DND-41 (cell line): ENCODE measurements at regions not wholly inside any gene's neighbourhood (a gene's known extent, or its start where the extent isn't known, plus 50 kb on each side); places are given as distances from the start of the nearest gene placed in this dataset.

Source experiments
- ATAC-seq: fragments of 200-7000 bp; cut with Tn5 transposase; 3 replicates; pipeline ENCODE4 v1.9.1; 2021; ENCODE audit warnings: low read depth; ENCODE audit not compliant: insufficient read depth
- DNase-seq: peaks from one replicate; pipeline ENCODE4 v3.0.0-alpha.2; 2020
- H2AFZ ChIP-seq: 2 replicates; pipeline ENCODE4 v1.6.0; 2012; ENCODE audit warnings: low read depth, low read length
- H3K27ac ChIP-seq: 2 replicates; pipeline ENCODE4 v1.5.1; 2012; ENCODE audit warnings: low read length, inconsistent platforms
- H3K27me3 ChIP-seq: fragments of 200-600 bp; sonication (generic); 2 replicates; pipeline ENCODE4 v1.6.0; 2012; ENCODE audit warnings: low read length, mild to moderate bottlenecking, inconsistent platforms; ENCODE audit not compliant: insufficient read depth, poor library complexity
- H3K36me3 ChIP-seq: 2 replicates; pipeline ENCODE4 v1.5.1; 2012; ENCODE audit warnings: low read length, inconsistent platforms; ENCODE audit not compliant: insufficient read depth
- H3K4me1 ChIP-seq: 2 replicates; pipeline ENCODE4 v1.5.1; 2012; ENCODE audit warnings: mild to moderate bottlenecking, low read length; ENCODE audit not compliant: insufficient read depth
- H3K4me2 ChIP-seq: 2 replicates; pipeline ENCODE4 v1.6.0; 2012; ENCODE audit warnings: mild to moderate bottlenecking, moderate library complexity, low read length, inconsistent platforms; ENCODE audit not compliant: insufficient read depth
- H3K4me3 ChIP-seq, 2 experiments: fragments of 200-600 bp in 1 of 2; shearing (Covaris generic) in 1 of 2; 2 replicates each; pipeline ENCODE4 v1.5.1; 2012 to 2016; ENCODE audit warnings: inconsistent platforms in 2 of 2, low read length in 2 of 2, mild to moderate bottlenecking in 2 of 2, low read depth in 1 of 2, moderate library complexity in 1 of 2
- H3K79me2 ChIP-seq: 2 replicates; pipeline ENCODE4 v1.6.0; 2012; ENCODE audit warnings: low read length, inconsistent platforms; ENCODE audit not compliant: insufficient read depth
- H3K9ac ChIP-seq: 2 replicates; pipeline ENCODE4 v1.6.0; 2012; ENCODE audit warnings: low read depth, mild to moderate bottlenecking, inconsistent platforms, low read length, moderate library complexity
- H3K9me3 ChIP-seq: 2 replicates; pipeline ENCODE4 v1.5.1; 2012; ENCODE audit warnings: low read length, moderate library complexity, mild to moderate bottlenecking, inconsistent platforms; ENCODE audit not compliant: insufficient read depth, severe bottlenecking
- H4K20me1 ChIP-seq: 2 replicates; pipeline ENCODE4 v1.6.0; 2012; ENCODE audit warnings: low read length; ENCODE audit not compliant: insufficient read depth
- CTCF ChIP-seq: IDR thresholded peaks from 2 replicates; pipeline ENCODE4 v1.5.1; 2012; ENCODE audit warnings: borderline replicate concordance, low read length, moderate library complexity, mild to moderate bottlenecking; ENCODE audit not compliant: poor library complexity, severe bottlenecking; ENCODE audit errors: extremely low read depth
- EZH2 ChIP-seq: IDR thresholded peaks from 3 replicates; pipeline ENCODE4 v1.6.1; 2012; ENCODE audit warnings: borderline replicate concordance, low read depth, mild to moderate bottlenecking, moderate library complexity, low read length, inconsistent platforms; ENCODE audit not compliant: severe bottlenecking

- H4K20me1 ChIP-seq: no peaks in the 10 kb centered on the region
- H3K27ac ChIP-seq: no peak overlapping the region
- no peak for TF ChIP-seq CTCF
- TF ChIP-seq EZH2: no peak
- H3K4me1 ChIP-seq: no peaks in the 10 kb centered on the region
- ATAC-seq: no peak
- H3K27me3 ChIP-seq: no peaks in the 10 kb centered on the region
- DNase-seq: no peak
- no peaks in the 10 kb centered on the region for H3K79me2 ChIP-seq
- H3K4me3 ChIP-seq: no peak overlapping the region
- no peak overlapping the region for H3K4me2 ChIP-seq
- H3K9ac ChIP-seq: no peak overlapping the region
- no peak overlapping the region for H2AFZ ChIP-seq
- no peaks in the 10 kb centered on the region for H3K9me3 ChIP-seq
- no peaks in the 10 kb centered on the region for H3K36me3 ChIP-seq
These were observed 478.8 kb downstream of the NEBL start for GRCh38 chr10:20418286-20418685.

DNA sequence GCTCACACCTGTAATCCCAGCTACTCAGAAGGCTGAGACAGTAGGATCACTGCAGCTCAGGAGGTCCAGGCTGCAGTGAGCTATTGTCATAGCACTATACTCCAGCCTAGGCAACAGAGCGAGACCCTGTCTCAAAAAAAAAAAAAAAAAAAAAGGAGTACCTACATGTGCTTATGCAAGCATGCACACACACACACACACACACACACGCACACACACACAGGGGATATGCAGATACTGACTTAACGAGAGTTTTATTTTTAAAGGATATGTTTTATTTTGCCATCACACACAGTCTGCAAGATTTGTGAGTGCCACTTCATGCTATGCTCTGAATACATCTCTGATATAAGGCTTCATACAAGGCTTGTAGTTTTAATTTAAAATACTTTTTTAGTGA lies 479.3 kb downstream of the NEBL start:
- ATAC-seq (no peak), DNase-seq (no peak)
- Histone ChIP-seq H3K27ac (no peak overlapping the region), H2AFZ (no peak overlapping the region), H3K9me3 (no peaks in the 10 kb centered on the region), H4K20me1 (no peaks in the 10 kb centered on the region), H3K4me3 (no peak overlapping the region), H3K9ac (no peak overlapping the region), H3K4me2 (no peak overlapping the region), H3K36me3 (no peaks in the 10 kb centered on the region), H3K4me1 (no peaks in the 10 kb centered on the region), H3K79me2 (no peaks in the 10 kb centered on the region), H3K27me3 (no peaks in the 10 kb centered on the region)
- TF ChIP-seq CTCF (no peak), EZH2 (no peak)

GRCh38 chr10:20415684-20416083 lies 481.4 kb downstream of the NEBL start:
- Histone ChIP-seq H3K4me3 (no peak overlapping the region), H3K79me2 (no peaks in the 10 kb centered on the region), H3K27me3 (no peaks in the 10 kb centered on the region), H3K36me3 (no peaks in the 10 kb centered on the region), H3K9ac (no peak overlapping the region), H3K9me3 (no peaks in the 10 kb centered on the region), H3K4me1 (no peaks in the 10 kb centered on the region), H2AFZ (no peak overlapping the region), H3K27ac (no peak overlapping the region), H4K20me1 (no peaks in the 10 kb centered on the region), H3K4me2 (no peak overlapping the region)
- DNase-seq (no peak), ATAC-seq (no peak)
- no peak for TF ChIP-seq CTCF
- TF ChIP-seq EZH2: no peak

GRCh38 chr10:20407357-20407756 lies 489.8 kb downstream of the NEBL start:
- no peak overlapping the region for H3K4me2 ChIP-seq
- TF ChIP-seq EZH2 (no peak), CTCF (no peak)
- no peaks in the 10 kb centered on the region for H3K9me3 ChIP-seq
- no peaks in the 10 kb centered on the region for H3K36me3 ChIP-seq
- DNase-seq: no peak
- H4K20me1 ChIP-seq: no peaks in the 10 kb centered on the region
- H2AFZ ChIP-seq: no peak overlapping the region
- no peaks in the 10 kb centered on the region for H3K27me3 ChIP-seq
- no peak overlapping the region for H3K9ac ChIP-seq
- no peak overlapping the region for H3K27ac ChIP-seq
- no peaks in the 10 kb centered on the region for H3K4me1 ChIP-seq
- no peak for ATAC-seq
- H3K79me2 ChIP-seq: no peaks in the 10 kb centered on the region
- H3K4me3 ChIP-seq: no peak overlapping the region
